Kidney capillary endothelial cell (primary cell): ENCODE measurements at regions not wholly inside any gene's neighbourhood (a gene's known extent, or its start where the extent isn't known, plus 50 kb on each side); places are given as distances from the start of the nearest gene placed in this dataset.

ENCODE experiments used
- DNase-seq: peaks from one replicate; pipeline ENCODE4 v3.0.0-alpha.2; 2018; ENCODE audit warnings: low spot score

DNA sequence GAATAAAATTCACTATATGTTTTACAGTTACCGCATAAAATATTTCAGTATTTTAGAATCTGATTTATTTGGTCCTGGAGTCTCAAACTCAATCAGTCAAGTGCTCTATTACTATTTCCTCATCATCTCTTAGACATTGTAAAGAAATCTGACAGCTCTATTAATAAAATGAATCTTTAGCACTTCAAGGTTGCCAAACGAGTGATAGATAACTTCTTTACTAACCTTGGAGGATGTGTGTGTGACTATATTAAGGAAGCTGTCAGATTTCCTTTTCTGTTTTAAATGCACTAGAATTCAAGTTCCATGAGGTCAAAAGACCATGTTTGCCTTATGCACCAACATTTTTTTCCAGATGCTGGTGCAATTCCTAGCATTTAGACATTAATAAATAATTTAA is 389.8 kb upstream of the AZI2 start:
- no peak for DNase-seq

- DNase-seq: no peak
These were observed 391.0 kb upstream of the AZI2 start for GRCh38 chr3:28739647-28740046.

DNA sequence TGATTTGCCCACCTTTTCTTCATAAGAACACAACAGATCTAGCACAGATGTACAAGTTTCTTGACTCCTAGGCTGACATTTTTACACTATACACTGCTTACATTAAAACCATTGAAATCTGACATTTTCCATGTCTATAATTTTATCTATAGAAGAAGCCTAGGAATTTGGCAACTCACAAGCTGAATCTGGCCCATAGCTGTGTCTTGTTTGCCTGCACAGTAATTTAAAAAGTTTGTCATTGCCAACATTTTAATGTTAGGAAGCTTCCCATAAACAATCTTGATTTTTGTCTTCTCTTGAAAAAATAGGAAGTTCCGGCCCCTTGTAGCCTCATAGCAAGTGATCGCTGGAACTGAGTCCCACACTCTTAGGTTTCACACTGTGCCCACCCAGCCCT is 394.6 kb upstream of the AZI2 start:
- DNase-seq: no peak

GRCh38 chr3:28743831-28744230 is 395.2 kb upstream of the AZI2 start:
- DNase-seq: peak; percentile 7

DNA sequence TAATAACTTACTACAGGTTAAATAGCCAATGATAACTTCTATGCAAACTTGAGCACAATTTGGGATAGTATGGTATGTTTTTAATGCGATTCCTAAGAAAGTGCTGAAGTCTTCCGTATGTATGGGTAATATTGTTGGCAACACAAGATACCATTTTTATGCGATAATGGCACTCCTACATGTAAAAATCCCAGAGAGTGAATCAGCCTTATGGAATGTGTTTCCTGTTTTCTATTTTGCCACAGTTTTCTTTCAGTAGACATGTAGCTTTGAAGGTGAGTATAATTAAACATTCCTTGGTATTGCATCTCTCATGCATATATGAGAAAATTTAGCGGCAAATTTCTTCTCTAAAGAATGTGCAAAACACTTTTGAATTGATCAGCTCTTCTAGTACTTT is 396.8 kb upstream of the AZI2 start:
- peak; percentile 65 for DNase-seq

- DNase-seq: peak; percentile 44
These were observed 397.4 kb upstream of the AZI2 start for GRCh38 chr3:28745916-28746617.

GRCh38 chr3:28746990-28747389 is 398.4 kb upstream of the AZI2 start:
- no peak for DNase-seq

DNA sequence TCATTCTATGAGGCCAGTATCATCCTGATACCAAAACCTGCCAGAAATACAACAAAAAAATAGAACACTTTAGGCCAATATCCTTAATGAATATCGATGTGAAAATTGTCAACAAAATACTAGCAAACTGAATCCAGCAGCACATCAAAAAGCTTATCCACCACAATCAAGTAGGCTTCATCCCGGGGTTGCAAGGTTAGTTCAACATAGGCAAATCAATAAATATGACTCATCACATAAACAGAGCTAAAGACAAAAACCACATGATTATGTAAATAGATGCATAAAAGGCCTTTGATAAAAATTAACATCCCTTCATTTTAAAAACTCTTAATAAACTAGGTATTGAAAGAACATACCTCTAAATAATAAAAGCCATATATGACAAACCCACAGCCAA is 403.2 kb upstream of the AZI2 start:
- no peak for DNase-seq

- DNase-seq: no peak
These were observed 403.7 kb upstream of the AZI2 start for GRCh38 chr3:28752290-28752689.

GRCh38 chr3:28756056-28756455 is 407.4 kb upstream of the AZI2 start:
- DNase-seq: no peak

GRCh38 chr3:28758115-28758514 is 409.5 kb upstream of the AZI2 start:
- no peak for DNase-seq

DNA sequence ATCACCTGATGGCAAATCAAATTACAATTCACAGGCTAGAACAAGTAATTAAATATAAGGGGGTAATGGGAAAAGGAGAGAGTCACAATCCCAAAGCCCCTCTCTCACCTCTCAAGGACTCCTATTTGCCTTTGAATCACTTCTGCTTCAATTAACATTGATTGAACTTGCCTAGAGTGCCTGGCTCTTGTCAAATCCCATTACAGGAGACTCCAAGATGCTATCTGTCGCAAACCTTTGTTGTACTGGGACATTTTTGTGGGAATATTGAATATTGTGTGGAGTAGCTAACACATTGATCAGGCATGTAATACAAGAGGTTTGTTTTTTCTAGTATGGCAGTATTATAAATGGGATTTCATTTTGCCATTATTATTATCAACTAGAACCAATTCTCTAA is 412.8 kb upstream of the AZI2 start:
- no peak for DNase-seq

GRCh38 chr3:28765194-28765593 is 416.6 kb upstream of the AZI2 start:
- no peak for DNase-seq

DNA sequence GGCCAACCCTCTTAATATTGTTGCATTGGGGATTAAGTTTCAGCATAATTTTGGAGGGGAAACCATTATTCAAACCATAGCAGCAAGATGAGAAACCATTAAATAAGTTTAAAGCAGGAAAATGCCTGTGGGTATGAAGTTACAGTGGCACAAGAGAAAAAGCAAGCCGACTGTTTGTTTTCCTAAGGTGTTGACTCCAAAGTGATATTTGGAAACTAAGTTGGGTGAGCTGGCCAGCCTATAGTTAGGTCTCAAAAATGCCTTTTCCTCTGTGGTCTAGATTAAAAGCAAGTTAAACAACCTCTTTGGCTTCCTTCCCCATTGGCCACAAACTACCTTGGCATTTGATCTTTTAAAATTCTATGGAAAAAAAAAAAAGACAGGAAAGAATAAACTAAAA is 419.8 kb upstream of the AZI2 start:
- DNase-seq: no peak

- no peak for DNase-seq
These were observed 429.3 kb upstream of the AZI2 start for GRCh38 chr3:28777806-28778475.

- DNase-seq: no peak
These were observed 431.9 kb upstream of the AZI2 start for GRCh38 chr3:28780480-28780879.

DNA sequence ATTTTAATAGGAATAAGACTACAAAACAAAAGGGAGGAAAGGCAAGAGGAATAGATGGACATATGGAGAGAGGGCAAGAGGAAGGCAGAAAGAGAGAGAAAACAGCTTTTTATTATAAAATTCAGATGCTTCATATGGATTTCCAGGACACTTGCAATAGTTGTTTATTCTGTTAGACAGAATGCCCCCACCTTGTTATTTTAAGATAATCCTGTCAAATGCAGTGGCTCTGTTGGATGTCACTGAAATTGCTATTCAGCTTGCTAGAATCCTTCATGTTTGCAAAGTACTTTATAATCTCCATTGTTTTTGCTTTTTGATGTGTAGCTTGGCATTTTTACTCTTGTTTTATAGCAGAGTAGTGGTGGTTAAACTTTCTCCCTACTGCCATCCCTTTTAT is 432.4 kb upstream of the AZI2 start:
- DNase-seq: no peak

- DNase-seq: no peak
These were observed 437.8 kb upstream of the AZI2 start for GRCh38 chr3:28786446-28786845.

- DNase-seq: no peak
These were observed 439.9 kb upstream of the AZI2 start for GRCh38 chr3:28788571-28788970.

DNA sequence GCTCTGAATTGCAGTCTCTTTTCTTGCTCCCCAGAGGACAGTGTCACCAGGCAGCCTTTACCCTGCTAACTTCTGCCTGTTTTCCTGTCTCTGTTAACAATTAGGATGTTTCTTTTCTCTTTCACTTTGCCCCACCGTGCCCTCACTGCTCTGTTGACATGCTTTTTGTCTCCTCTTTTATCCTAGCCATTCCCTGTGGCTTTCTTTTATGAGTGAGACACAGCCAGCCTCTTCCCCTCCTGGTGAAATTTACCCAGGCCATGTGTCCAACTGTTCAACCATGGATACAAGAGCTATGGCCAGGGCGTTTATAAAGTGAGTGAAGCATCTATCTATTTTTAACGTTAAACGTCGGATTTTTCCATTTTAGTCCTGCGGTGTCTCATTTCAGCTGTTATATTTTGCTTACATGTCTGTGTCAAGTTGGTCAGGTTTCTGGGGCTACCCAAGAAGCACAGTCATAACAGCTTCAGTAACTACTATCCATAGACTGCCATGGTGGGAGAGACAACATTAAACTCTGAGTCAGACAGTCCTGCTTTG is 443.2 kb upstream of the AZI2 start:
- no peak for DNase-seq

GRCh38 chr3:28792604-28793003 is 444.0 kb upstream of the AZI2 start:
- no peak for DNase-seq

- DNase-seq: no peak
These were observed 450.5 kb upstream of the AZI2 start for GRCh38 chr3:28799084-28799483.

DNA sequence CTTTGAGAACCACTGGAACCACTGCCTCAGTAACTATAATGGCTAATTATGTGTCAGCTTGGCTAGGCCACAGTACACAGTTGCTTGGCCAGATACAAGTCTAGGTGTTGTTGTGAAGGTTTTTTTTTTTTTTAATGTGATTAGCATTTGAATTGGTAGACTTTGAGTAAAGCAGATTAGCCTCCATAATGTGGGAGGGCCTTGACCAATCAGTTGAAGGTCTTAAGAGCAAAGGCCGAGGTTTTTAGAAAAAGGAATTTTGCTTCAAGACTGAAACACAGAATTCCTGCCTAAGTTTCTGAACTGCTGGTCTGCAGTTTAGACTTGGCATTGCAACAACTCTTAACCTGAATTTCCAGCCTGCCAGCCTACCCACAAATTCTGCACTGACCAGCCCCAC is 451.6 kb upstream of the AZI2 start:
- no peak for DNase-seq

GRCh38 chr3:28808068-28808467 is 459.4 kb upstream of the AZI2 start:
- DNase-seq: no peak
